Esophagus squamous epithelium (tissue), 4 donors: ENCODE measurements at regions not wholly inside any gene's neighbourhood (a gene's known extent, or its start where the extent isn't known, plus 50 kb on each side); places are given as distances from the start of the nearest gene placed in this dataset.

Experiments
- CTCF ChIP-seq, 6 experiments: fragments of 450-650 bp in 4 of 6; fragments of 200-600 bp in 2 of 6; sonication (generic) in 2 of 6; IDR thresholded peaks; one replicate each; pipeline ENCODE4 v1.5.1; 2016 to 2019; ENCODE audit warnings: antibody characterized with exemption in 6 of 6, mild to moderate bottlenecking in 4 of 6, moderate library complexity in 4 of 6
- POLR2A ChIP-seq, 4 donors: fragments of 450-650 bp; IDR thresholded peaks; one replicate each; pipeline ENCODE4 v1.6.1; 2017; ENCODE audit warnings: antibody characterized with exemption in 4 of 4, mild to moderate bottlenecking in 4 of 4, moderate library complexity in 3 of 4

DNA sequence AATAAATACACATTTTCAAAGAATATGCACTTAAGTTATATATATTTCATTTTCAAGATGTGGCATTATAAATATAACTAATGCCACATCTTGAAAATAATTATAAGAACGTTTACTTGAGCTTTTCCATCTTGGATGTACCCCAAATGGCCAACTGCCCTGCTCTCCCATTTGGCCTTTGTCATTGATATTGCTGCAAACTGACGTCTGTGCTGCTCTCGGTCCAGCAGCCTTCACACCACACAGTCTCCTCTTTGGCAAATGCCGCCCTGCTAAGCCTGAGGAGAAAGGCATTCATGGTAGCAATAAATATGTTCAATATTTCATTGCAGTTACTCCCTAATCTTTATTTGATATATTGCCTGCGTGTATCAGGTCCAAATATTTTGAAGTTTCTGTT, 384.6 kb upstream of the ADARB2 start:
- TF ChIP-seq CTCF (IDR thresholded peaks at IDR 0.05) (no peak), POLR2A (IDR thresholded peaks at IDR 0.05) (no peak)
